ENCODE measurements at regions not wholly inside any gene's neighbourhood (a gene's known extent, or its start where the extent isn't known, plus 50 kb on each side); places are given as distances from the start of the nearest gene placed in this dataset.
A peak's percentile ranks its signal among the peaks of the same experiment; 100 is the strongest.

DNA sequence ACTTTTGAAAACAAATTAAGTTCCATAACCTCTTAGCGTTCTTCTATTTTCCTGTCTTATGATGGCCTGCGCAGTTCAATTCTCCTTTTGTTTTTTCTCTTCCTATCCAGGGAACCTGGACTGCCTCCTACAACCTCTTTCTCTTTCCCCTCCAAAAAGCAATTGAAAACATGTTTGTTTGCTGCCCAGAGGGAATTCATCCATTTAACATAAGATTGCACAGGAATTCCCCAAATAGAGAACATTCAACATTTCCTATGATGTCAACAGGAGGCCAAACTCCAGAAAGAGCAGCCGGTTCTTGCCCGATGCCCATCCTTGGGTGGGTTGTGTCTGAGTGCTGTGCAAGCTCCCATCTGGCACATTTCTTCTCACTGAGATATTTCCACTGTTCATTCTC is 94.2 kb upstream of the NRP1 start:
- DNase-seq (ENCODE audit: low spot score) (no peak), ATAC-seq (ENCODE audit: low read depth) (no peak)
- Histone ChIP-seq H3K27me3 (ENCODE audit: insufficient read depth, poor library complexity, severe bottlenecking) (no peaks in the 10 kb centered on the region), H3K4me1 (ENCODE audit: insufficient read depth, poor library complexity, severe bottlenecking) (no peaks in the 10 kb centered on the region), H3K27ac (ENCODE audit: poor library complexity, severe bottlenecking) (no peak overlapping the region), H3K4me3 (ENCODE audit: severe bottlenecking) (no peak overlapping the region), H3K9me3 (ENCODE audit: severe bottlenecking) (no peaks in the 10 kb centered on the region), H3K36me3 (ENCODE audit: low read depth) (no peaks in the 10 kb centered on the region)
- TF ChIP-seq, protein P1, sequence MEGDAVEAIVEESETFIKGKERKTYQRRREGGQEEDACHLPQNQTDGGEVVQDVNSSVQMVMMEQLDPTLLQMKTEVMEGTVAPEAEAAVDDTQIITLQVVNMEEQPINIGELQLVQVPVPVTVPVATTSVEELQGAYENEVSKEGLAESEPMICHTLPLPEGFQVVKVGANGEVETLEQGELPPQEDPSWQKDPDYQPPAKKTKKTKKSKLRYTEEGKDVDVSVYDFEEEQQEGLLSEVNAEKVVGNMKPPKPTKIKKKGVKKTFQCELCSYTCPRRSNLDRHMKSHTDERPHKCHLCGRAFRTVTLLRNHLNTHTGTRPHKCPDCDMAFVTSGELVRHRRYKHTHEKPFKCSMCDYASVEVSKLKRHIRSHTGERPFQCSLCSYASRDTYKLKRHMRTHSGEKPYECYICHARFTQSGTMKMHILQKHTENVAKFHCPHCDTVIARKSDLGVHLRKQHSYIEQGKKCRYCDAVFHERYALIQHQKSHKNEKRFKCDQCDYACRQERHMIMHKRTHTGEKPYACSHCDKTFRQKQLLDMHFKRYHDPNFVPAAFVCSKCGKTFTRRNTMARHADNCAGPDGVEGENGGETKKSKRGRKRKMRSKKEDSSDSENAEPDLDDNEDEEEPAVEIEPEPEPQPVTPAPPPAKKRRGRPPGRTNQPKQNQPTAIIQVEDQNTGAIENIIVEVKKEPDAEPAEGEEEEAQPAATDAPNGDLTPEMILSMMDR (IDR thresholded peaks at IDR 0.05; ENCODE audit: poor library complexity, severe bottlenecking): no peak

DNA sequence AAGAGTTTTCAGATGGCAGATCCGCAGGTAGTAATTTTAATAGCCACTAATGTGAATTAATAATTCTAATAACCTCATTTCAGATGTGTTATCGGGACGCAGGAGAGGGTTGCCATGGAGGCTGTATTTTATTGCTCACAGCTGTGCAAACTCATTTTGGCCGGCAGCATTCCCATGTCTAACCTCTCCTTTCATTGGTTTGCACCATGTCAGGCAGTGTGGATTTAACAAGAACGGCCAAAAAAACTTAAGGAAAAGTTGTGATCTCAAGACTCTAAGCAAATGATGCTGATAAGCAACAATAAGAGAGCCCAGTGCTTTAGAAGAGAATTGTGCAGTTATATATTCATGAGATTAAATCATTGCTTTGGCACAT is 88.7 kb upstream of the NRP1 start:
- no peaks in the 10 kb centered on the region for H3K27me3 ChIP-seq (ENCODE audit: insufficient read depth, poor library complexity, severe bottlenecking)
- no peak for DNase-seq (ENCODE audit: low spot score)
- TF ChIP-seq, protein P1 (IDR thresholded peaks at IDR 0.05; ENCODE audit: poor library complexity, severe bottlenecking): no peak
- ATAC-seq (ENCODE audit: low read depth): no peak
- H3K4me3 ChIP-seq (ENCODE audit: severe bottlenecking): no peak overlapping the region
- H3K36me3 ChIP-seq (ENCODE audit: low read depth): no peaks in the 10 kb centered on the region
- no peak overlapping the region for H3K27ac ChIP-seq (ENCODE audit: poor library complexity, severe bottlenecking)
- H3K9me3 ChIP-seq (ENCODE audit: severe bottlenecking): no peaks in the 10 kb centered on the region
- no peaks in the 10 kb centered on the region for H3K4me1 ChIP-seq (ENCODE audit: insufficient read depth, poor library complexity, severe bottlenecking)

DNA sequence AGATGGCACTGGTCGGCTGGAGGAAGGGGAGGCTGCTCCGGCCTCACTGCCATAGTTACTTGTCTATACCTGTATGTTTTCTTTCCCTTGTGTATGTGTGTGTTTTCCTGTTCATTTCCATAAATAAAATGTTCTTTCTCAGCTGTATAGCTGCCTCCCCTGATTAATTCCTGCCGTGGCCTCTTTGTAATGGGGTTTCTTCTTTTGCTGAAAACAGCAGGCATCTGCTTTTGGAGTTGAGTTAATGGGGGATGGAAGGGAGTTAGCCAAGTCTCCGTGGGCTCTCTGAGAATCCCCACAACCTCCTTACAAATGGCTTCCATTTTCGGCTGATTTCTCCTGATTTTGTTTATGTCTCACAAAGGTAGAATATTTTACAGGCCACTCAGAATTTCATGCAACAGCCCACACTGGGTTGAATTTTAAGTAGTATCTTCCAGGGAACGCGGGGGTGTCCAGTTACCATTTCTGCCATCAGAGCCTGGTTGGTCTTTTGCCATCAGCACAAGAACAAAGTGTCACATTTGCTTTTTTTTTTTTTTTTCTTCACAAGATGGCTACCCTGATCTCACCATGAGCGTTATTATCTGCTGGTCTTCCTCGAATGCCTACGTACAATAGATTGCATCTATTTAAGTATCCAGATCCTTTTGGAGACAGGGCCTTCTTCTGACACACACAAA is 88.1 kb upstream of the NRP1 start:
- Histone ChIP-seq H3K4me1 (ENCODE audit: insufficient read depth, poor library complexity, severe bottlenecking) (no peaks in the 10 kb centered on the region), H3K4me3 (ENCODE audit: severe bottlenecking) (no peak overlapping the region)

DNA sequence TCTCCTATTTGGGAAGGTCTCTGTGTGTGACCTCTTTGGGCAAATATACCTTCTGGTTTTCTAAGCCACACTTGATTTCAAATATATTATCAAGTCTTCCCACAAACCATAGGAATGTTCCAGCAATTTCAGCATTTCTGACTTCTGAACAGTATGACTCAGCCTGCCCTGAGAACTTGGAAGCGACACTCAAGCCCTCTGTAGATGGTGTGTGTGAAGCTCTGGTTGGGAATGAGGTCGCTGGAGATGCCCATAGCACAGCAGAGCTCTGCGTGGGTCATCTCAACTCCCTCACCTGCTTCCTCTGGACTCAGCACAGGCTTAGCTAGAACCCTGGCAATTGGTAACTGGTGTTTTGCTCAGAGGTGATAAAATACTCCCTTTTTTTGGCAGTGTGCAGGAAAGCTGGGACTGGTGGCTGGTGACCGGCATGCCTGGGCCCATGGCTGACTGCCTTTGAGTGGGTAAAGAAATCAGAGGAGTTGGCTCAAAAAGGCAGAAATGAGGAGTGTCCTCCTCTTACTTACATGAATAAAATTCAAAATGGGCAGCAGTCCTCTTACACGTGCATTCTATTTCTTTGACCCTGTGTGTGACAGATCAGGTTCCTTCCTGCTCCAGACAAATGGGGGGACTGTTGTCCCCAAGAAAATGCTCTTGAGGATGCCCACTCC is 87.5 kb upstream of the NRP1 start:
- ATAC-seq (ENCODE audit: low read depth) (peak; percentile 91), DNase-seq (ENCODE audit: low spot score) (no peak)
- no peaks in the 10 kb centered on the region for H3K36me3 ChIP-seq (ENCODE audit: low read depth)
- TF ChIP-seq, protein P1 (IDR thresholded peaks at IDR 0.05; ENCODE audit: poor library complexity, severe bottlenecking): no peak
- H3K4me3 ChIP-seq (ENCODE audit: severe bottlenecking): no peak overlapping the region
- no peaks in the 10 kb centered on the region for H3K27me3 ChIP-seq (ENCODE audit: insufficient read depth, poor library complexity, severe bottlenecking)
- no peaks in the 10 kb centered on the region for H3K4me1 ChIP-seq (ENCODE audit: insufficient read depth, poor library complexity, severe bottlenecking)
- no peak overlapping the region for H3K27ac ChIP-seq (ENCODE audit: poor library complexity, severe bottlenecking)
- H3K9me3 ChIP-seq (ENCODE audit: severe bottlenecking): no peaks in the 10 kb centered on the region

More for the DNA sequence above, 88.1 kb upstream of the NRP1 start:
- no peaks in the 10 kb centered on the region for H3K36me3 ChIP-seq (ENCODE audit: low read depth)
- H3K27me3 ChIP-seq (ENCODE audit: insufficient read depth, poor library complexity, severe bottlenecking): no peaks in the 10 kb centered on the region
- ATAC-seq (ENCODE audit: low read depth) (no peak), DNase-seq (ENCODE audit: low spot score) (no peak)
- H3K9me3 ChIP-seq (ENCODE audit: severe bottlenecking): no peaks in the 10 kb centered on the region
- no peak overlapping the region for H3K27ac ChIP-seq (ENCODE audit: poor library complexity, severe bottlenecking)
- TF ChIP-seq, protein P1 (IDR thresholded peaks at IDR 0.05; ENCODE audit: poor library complexity, severe bottlenecking): no peak

DNA sequence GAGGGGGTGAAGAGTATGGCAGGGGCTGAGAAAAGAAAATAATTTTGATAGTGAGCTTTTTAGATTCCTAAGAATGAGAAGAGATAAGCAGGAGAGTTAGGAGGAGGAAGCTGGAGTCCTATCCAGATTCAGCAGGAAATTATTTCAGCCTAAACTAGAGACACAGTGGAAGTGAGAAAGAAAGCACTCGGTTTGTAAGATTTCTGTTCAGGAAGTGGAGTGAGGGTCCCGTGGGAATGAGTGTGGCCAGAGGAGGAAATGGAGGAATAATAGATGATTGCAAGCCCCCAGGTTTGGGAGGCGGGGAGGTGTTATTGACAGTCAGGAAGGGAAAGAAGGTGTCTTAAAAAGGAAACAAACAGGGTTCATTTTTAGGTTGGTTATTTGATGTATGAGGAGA is 84.8 kb upstream of the NRP1 start:
- TF ChIP-seq, protein P1 (IDR thresholded peaks at IDR 0.05; ENCODE audit: poor library complexity, severe bottlenecking): no peak
- DNase-seq (ENCODE audit: low spot score): no peak
- Histone ChIP-seq H3K9me3 (ENCODE audit: severe bottlenecking) (no peaks in the 10 kb centered on the region), H3K4me1 (ENCODE audit: insufficient read depth, poor library complexity, severe bottlenecking) (no peaks in the 10 kb centered on the region), H3K27ac (ENCODE audit: poor library complexity, severe bottlenecking) (no peak overlapping the region), H3K27me3 (ENCODE audit: insufficient read depth, poor library complexity, severe bottlenecking) (no peaks in the 10 kb centered on the region), H3K36me3 (ENCODE audit: low read depth) (no peaks in the 10 kb centered on the region), H3K4me3 (ENCODE audit: severe bottlenecking) (no peak overlapping the region)
- ATAC-seq (ENCODE audit: low read depth): no peak
